Stimulated activated CD4-positive, alpha-beta T cell treated with anti-CD3 and anti-CD28 coated beads, Interleukin-1b, Interleukin-23, amount 100 ng/mL, for 24 hours (primary cell): ENCODE measurements at regions not wholly inside any gene's neighbourhood (a gene's known extent, or its start where the extent isn't known, plus 50 kb on each side); places are given as distances from the start of the nearest gene placed in this dataset.

Source experiments
- DNase-seq, 4 experiments: peaks; one replicate each; pipeline ENCODE4 v3.0.0-alpha.2; 2020; ENCODE audit warnings: low read depth in 4 of 4, low spot score in 1 of 4

GRCh38 chr3:40979962-40980361 lies 219.3 kb upstream of the CTNNB1 start:
- no peak for DNase-seq

DNA sequence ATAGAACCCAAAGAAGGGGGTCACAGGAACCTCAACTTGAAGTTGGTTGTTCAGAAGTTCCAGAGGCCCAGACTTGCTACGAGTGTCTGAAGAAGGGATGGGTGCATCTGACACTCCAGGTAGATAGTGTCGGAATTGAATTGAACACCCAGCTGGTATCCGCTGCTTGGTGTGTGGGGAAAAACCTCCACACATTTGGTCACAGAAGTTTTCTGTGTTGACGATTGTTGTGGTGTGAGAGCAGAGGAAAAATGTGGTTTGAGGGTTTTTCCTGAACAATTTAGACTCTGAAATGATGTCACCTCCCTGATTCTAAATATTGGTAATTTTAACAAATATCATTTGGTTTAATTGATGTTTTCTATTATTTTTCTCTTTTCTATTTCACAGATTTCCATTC lies 218.8 kb upstream of the CTNNB1 start:
- DNase-seq = no peak

DNA sequence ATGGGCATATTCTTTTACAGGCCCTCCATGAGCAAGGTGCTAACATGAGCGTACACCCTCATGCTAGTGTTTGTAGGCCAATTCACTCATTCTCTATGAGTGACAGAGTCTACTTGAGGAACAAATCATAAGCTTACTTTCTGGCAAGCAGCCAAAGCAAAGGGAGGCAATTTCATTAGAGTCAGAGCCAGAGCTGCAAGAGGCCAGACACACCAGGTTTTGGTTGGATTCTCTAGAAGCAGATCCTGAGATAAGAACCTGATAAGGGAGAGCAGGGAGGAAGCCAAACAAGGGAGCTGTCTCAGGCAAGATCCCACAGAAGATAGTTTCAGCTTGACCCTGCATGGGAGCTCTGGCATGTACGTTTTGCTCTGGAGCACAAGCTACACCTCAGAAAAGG lies 214.1 kb upstream of the CTNNB1 start:
- DNase-seq = no peak

DNA sequence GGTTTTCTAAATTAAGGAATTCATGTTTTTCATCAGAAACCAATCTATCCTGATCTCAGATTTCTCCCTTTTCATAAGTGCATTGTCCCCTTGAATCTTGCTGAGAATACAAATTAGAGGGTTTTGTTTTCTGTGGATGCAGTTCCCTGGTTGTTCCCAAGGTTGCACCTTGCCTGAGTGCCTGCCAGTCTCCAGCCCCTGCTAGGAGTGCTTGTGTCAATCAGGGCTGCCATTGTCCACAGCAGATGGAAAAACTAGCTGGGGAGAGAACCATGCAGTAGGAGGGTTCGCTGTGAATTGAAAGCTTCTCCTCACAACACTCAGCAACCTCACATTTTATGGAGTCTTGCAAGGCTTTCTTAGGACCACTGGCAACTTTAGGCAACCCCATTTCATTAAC lies 210.8 kb upstream of the CTNNB1 start:
- no peak for DNase-seq

GRCh38 chr3:40989141-40990061 lies 209.9 kb upstream of the CTNNB1 start:
- DNase-seq = no peak

- no peak for DNase-seq
Measured at GRCh38 chr3:40990062-40990456, 209.2 kb upstream of the CTNNB1 start.

- no peak for DNase-seq
Measured at GRCh38 chr3:40992023-40992422, 207.3 kb upstream of the CTNNB1 start.

DNA sequence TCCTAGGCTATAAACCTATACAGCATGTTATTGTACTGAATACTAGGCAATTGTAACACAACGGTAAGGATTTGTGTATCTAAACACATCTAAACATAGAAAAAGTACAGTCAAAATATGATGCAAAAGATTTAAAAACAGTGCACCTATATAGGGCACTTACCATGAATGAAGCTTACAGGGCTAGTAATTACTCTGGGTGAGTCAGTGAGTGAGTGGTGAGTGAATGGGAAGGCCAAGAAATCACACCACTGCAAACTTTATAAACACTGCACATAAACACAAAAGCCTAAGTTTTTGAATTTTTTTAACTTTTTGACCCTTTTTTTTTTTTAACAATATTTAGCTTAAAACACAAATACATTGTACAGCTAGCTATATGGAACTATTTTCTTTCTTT lies 204.7 kb upstream of the CTNNB1 start:
- no peak for DNase-seq

GRCh38 chr3:40995271-40995670 lies 204.0 kb upstream of the CTNNB1 start:
- DNase-seq = no peak

- DNase-seq = no peak
Measured at GRCh38 chr3:40996382-40996781, 202.9 kb upstream of the CTNNB1 start.

GRCh38 chr3:40996827-40997710 lies 202.2 kb upstream of the CTNNB1 start:
- DNase-seq = no peak

DNA sequence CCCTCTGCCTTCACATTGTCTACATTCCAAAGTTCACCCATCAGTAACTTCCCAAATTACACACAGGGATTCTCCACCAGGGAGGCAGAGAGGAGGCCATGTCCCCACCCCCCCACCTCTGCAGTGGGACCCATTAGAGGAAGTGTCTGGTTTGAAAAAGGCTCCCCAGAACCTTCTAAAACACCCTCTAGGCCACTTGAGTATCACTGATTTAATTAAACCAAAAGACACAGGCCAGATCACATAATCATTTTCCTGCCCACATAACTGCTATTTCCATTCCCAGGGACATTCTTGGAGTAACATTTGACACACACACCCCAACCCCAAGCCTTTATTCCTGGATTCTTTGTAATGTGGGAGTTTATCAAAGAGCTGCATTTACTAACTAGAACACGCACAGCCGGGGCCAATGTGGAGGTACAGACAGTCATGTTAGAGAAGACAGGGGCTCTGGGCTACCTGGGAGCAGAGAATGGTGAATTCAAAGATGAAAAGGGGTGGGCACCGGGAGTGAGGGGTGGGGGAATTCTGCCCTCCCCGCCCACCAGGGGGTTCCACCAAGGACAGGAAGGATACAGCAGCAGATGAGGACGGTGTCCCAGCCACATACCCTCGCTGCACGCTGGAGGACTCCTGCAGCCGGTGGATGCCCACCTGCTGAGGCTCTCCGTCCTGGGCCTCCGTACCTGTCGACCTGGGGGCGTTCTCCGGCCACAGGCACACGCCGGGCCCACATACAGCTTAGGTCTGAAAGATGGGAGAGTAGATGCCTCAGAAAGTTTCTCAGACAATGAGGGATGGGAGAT lies 201.4 kb upstream of the CTNNB1 start:
- DNase-seq = no peak

- DNase-seq = no peak
Measured at GRCh38 chr3:40999682-41000081, 199.6 kb upstream of the CTNNB1 start.

GRCh38 chr3:41000471-41000870 lies 198.8 kb upstream of the CTNNB1 start:
- DNase-seq = no peak

DNA sequence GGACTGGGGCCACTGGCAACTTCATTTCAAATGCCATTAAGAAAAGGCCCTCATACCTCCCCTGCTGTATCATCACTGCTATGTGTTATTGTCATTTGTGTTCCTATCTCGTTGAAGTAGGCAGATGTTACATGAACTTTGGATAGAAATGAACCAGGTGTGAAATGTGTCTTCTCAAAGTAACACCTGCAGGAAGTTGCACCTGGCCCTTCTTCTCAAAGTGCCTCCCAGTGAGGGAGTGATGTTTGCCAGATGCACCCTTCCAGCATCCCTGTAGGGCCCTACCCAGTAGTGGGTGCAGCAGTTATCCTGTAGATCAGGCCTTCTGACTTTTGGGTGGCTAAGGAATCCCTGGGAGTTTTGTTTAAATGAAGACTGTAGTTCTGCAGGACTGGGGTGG lies 197.7 kb upstream of the CTNNB1 start:
- DNase-seq = no peak

- no peak for DNase-seq
Measured at GRCh38 chr3:41002104-41002503, 197.2 kb upstream of the CTNNB1 start.

DNA sequence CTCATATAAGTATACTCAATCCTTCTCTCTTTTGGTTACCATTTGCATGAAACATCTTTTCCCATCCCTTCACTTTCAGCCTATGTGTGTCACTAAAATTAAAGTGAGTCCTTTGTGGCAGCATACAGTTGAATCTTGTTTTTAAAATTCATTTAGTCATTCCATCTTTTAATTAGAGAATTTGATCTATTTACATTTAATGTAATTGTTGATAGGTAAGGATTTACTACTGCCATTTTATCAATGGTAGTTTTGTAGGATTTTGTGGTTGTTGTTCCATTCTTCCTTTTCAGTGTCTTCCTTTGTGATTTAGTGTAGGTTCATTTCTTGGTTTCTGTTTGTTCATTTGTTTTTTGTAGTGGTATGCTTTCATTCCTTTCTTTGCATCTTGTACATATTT lies 191.9 kb upstream of the CTNNB1 start:
- DNase-seq = no peak

DNA sequence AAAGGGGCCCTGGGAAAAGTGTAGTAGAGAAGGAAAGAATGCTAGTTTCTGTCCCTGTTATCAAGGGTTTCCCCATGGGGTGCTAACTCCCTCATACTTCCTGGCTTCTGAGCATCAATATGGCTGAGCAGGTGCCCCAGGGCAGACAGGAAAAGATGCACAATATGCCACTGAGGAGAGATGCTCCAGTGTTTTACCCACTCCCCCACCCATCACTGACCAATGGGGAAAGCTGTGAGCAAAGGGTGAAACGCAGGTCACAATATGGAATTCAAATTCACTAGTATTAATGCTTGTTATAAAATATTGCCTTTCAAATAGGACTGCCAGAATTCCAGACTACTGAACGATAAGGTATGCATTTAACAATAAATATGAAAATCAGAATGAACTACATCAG lies 187.5 kb upstream of the CTNNB1 start:
- no peak for DNase-seq

DNA sequence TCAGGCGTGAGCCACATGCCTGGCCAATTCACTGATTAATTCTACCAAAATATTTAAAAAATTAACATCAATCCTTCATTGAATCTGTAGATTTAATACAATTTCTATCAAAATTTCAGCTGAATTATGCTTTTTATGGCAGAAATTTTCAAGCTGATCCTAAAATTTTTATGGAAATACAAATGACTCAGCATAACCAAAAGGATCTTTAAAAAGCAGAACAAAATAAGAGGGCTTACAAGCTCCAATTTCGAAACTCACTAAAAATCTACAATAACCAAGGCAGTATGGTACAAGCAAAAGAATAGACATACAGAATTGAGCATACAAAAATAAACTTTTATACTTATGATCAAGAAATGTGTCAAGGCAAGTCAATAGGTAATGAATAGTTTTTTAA lies 180.4 kb upstream of the CTNNB1 start:
- no peak for DNase-seq

GRCh38 chr3:41024031-41024836 lies 175.1 kb upstream of the CTNNB1 start:
- no peak for DNase-seq
